ENCODE measurements at regions not wholly inside any gene's neighbourhood (a gene's known extent, or its start where the extent isn't known, plus 50 kb on each side); places are given as distances from the start of the nearest gene placed in this dataset.

DNA sequence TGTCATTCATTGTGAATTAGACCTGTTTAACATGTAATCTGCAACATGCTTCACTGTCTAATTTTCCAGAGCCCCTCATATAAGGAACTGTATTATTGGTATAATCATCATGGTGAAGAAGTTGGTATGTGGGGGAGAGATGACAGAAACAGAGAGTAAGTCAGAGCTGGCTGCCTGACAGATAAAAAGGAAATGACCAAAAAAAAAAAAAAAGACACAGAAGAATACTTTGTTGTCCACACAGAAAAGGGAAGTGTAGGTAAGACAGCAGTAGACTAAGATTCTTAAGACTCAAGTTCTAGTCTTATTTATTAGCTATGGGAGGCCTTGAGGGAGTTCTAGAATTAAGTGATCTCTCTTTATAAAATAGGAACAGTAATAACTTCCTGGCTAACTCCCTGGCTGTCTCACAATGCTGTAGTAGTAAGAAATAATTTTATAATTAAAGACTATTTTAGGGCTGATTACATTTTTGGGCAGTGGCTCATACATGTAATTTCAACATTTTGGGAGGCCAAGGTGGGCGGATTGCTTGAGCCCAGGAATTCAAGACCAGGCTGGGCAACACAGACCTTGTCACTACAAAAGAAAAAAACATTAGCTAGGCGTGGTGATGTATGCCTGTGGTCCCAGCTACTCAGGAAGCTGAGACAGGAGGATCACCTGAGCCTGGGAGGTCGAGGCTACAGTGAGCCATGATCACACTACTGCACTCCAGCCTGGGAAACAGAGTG lies 102.5 kb downstream of the PRL start:
- Histone ChIP-seq H3F3A (ENCODE audit: insufficient read depth, low read length) (no peaks in the 10 kb centered on the region), H4K20me1 (ENCODE audit: insufficient read depth, low read length) (no peaks in the 10 kb centered on the region), H3K9ac (ENCODE audit: low read length) (no peak overlapping the region), H3K9me2 (ENCODE audit: low read depth, low read length) (no peaks in the 10 kb centered on the region), H3K4me2 (ENCODE audit: low read length) (no peak overlapping the region), H3K9me3 (ENCODE audit: low read length) (no peaks in the 10 kb centered on the region), H3K27me3 (ENCODE audit: insufficient read depth, low read length) (no peaks in the 10 kb centered on the region), H3K36me3 (ENCODE audit: insufficient read depth, low read length) (no peaks in the 10 kb centered on the region), H2AFZ (ENCODE audit: low read length) (no peak overlapping the region), H3K79me2 (ENCODE audit: insufficient read depth, low read length) (no peaks in the 10 kb centered on the region), H3K4me1 (ENCODE audit: insufficient read depth, low read length, severe bottlenecking) (peaks cover 39% of the 10 kb centered on the region), H3K4me3 (ENCODE audit: low read depth, low read length, poor library complexity, severe bottlenecking) (no peak overlapping the region), H3K27ac (ENCODE audit: low read depth, low read length, poor library complexity, severe bottlenecking) (peak overlapping the region; percentile 50)
- TF ChIP-seq EZH2 (IDR thresholded peaks at IDR 0.05; ENCODE audit: borderline replicate concordance, low read length), result no peak
- TF ChIP-seq, protein P1, sequence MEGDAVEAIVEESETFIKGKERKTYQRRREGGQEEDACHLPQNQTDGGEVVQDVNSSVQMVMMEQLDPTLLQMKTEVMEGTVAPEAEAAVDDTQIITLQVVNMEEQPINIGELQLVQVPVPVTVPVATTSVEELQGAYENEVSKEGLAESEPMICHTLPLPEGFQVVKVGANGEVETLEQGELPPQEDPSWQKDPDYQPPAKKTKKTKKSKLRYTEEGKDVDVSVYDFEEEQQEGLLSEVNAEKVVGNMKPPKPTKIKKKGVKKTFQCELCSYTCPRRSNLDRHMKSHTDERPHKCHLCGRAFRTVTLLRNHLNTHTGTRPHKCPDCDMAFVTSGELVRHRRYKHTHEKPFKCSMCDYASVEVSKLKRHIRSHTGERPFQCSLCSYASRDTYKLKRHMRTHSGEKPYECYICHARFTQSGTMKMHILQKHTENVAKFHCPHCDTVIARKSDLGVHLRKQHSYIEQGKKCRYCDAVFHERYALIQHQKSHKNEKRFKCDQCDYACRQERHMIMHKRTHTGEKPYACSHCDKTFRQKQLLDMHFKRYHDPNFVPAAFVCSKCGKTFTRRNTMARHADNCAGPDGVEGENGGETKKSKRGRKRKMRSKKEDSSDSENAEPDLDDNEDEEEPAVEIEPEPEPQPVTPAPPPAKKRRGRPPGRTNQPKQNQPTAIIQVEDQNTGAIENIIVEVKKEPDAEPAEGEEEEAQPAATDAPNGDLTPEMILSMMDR (IDR thresholded peaks at IDR 0.05; ENCODE audit: low read length), result no peak

DNA sequence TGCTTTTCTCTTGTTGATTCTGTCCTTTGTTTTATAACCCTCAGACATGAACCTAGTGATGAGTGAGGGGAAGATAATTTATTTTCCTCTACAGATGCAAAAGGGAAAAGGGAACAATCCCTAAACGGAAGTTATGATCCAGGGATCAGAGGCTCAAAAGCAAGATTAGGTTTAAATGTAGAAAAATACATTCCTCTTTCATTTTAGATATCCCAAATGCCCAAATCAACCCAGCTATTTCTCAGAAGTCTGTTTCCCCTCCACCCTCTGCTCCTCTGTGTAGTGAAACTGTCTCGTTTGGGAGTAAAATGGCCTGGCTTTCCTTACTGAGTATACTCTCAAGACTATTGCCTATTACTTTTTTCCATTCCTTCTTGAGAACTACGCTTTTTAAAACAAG lies 97.1 kb downstream of the PRL start:
- Histone ChIP-seq H3K9me3 (ENCODE audit: low read length) (no peaks in the 10 kb centered on the region), H3K27ac (ENCODE audit: low read depth, low read length, poor library complexity, severe bottlenecking) (no peak overlapping the region), H3K79me2 (ENCODE audit: insufficient read depth, low read length) (no peaks in the 10 kb centered on the region), H3K9ac (ENCODE audit: low read length) (no peak overlapping the region), H3K4me1 (ENCODE audit: insufficient read depth, low read length, severe bottlenecking) (peaks cover 28% of the 10 kb centered on the region), H4K20me1 (ENCODE audit: insufficient read depth, low read length) (no peaks in the 10 kb centered on the region), H3F3A (ENCODE audit: insufficient read depth, low read length) (no peaks in the 10 kb centered on the region), H3K9me2 (ENCODE audit: low read depth, low read length) (no peaks in the 10 kb centered on the region), H3K36me3 (ENCODE audit: insufficient read depth, low read length) (no peaks in the 10 kb centered on the region), H3K4me3 (ENCODE audit: low read depth, low read length, poor library complexity, severe bottlenecking) (no peak overlapping the region), H3K4me2 (ENCODE audit: low read length) (no peak overlapping the region), H2AFZ (ENCODE audit: low read length) (no peak overlapping the region), H3K27me3 (ENCODE audit: insufficient read depth, low read length) (no peaks in the 10 kb centered on the region)
- TF ChIP-seq, protein P1 (IDR thresholded peaks at IDR 0.05; ENCODE audit: low read length), result no peak
- TF ChIP-seq EZH2 (IDR thresholded peaks at IDR 0.05; ENCODE audit: borderline replicate concordance, low read length), result no peak

DNA sequence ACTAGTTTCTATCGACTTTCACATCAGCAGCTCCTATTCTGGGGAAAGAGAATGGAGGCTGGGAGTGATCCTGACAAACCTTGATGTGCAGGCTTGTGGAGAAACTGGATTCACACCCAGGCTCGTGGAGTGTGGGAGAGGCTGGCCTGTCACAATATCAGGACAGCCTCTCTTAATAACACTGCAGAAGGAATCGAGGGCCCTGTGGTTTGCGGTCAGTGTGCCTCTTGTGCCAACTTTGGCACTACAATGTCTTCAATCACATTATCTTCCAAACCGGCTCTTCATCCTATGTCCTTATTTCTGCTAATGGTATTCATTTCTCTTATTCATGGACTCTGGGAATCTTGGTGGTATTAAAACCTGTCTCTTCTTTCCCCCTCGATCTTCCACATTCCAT lies 92.7 kb downstream of the PRL start:
- Histone ChIP-seq H3K4me1 (ENCODE audit: insufficient read depth, low read length, severe bottlenecking) (peaks cover 21% of the 10 kb centered on the region), H2AFZ (ENCODE audit: low read length) (no peak overlapping the region), H3K79me2 (ENCODE audit: insufficient read depth, low read length) (no peaks in the 10 kb centered on the region), H3K9me2 (ENCODE audit: low read depth, low read length) (no peaks in the 10 kb centered on the region), H3K27ac (ENCODE audit: low read depth, low read length, poor library complexity, severe bottlenecking) (no peak overlapping the region), H3K9ac (ENCODE audit: low read length) (no peak overlapping the region), H3K4me2 (ENCODE audit: low read length) (no peak overlapping the region), H3F3A (ENCODE audit: insufficient read depth, low read length) (no peaks in the 10 kb centered on the region), H3K27me3 (ENCODE audit: insufficient read depth, low read length) (no peaks in the 10 kb centered on the region), H3K4me3 (ENCODE audit: low read depth, low read length, poor library complexity, severe bottlenecking) (no peak overlapping the region), H3K9me3 (ENCODE audit: low read length) (0 out of 2 replicates have a peak, but pooled peaks cover 3% of the 10 kb centered on the region), H3K36me3 (ENCODE audit: insufficient read depth, low read length) (no peaks in the 10 kb centered on the region), H4K20me1 (ENCODE audit: insufficient read depth, low read length) (no peaks in the 10 kb centered on the region)
- TF ChIP-seq EZH2 (IDR thresholded peaks at IDR 0.05; ENCODE audit: borderline replicate concordance, low read length), result no peak
- TF ChIP-seq, protein P1 (IDR thresholded peaks at IDR 0.05; ENCODE audit: low read length), result no peak

Measured in OCI-LY1 (cell line).